ENCODE measurements at regions not wholly inside any gene's neighbourhood (a gene's known extent, or its start where the extent isn't known, plus 50 kb on each side); places are given as distances from the start of the nearest gene placed in this dataset.
"Not testable (repeated sequence)": the region's sequence is repeated elsewhere in the genome, so short reads cannot be mapped to it uniquely, and the experiment has no call there.

GRCh38 chr4:111957116-111957515, 188.1 kb upstream of the FAM241A start:
- WGBS: 64% methylated on average over 3 of the region's 3 CpGs
- Histone ChIP-seq H3K27ac (ENCODE audit: low read depth, low read length) (no peak overlapping the region), H3K4me1 (ENCODE audit: insufficient read depth, low read length) (no peaks in the 10 kb centered on the region), H3K27me3 (ENCODE audit: insufficient read depth, low read length) (no peaks in the 10 kb centered on the region), H3K36me3 (ENCODE audit: insufficient read depth, low read length) (no peaks in the 10 kb centered on the region), H3K4me3 (ENCODE audit: low read length) (no peak overlapping the region), H3K9me3 (ENCODE audit: insufficient read depth, low read depth, low read length) (no peaks in the 10 kb centered on the region), H3K9ac (ENCODE audit: low read depth, low read length) (no peak overlapping the region)

GRCh38 chr4:111957997-111958396, 187.3 kb upstream of the FAM241A start:
- Histone ChIP-seq H3K27ac (ENCODE audit: low read depth, low read length) (no peak overlapping the region), H3K36me3 (ENCODE audit: insufficient read depth, low read length) (no peaks in the 10 kb centered on the region), H3K27me3 (ENCODE audit: insufficient read depth, low read length) (no peaks in the 10 kb centered on the region), H3K4me3 (ENCODE audit: low read length) (no peak overlapping the region), H3K4me1 (ENCODE audit: insufficient read depth, low read length) (no peaks in the 10 kb centered on the region), H3K9me3 (ENCODE audit: insufficient read depth, low read depth, low read length) (no peaks in the 10 kb centered on the region), H3K9ac (ENCODE audit: low read depth, low read length) (no peak overlapping the region)
- 95% methylated on average over 1 of the region's 1 CpG for WGBS

GRCh38 chr4:111959222-111959621, 186.0 kb upstream of the FAM241A start:
- Histone ChIP-seq H3K9ac (ENCODE audit: low read depth, low read length) (no peak overlapping the region), H3K4me3 (ENCODE audit: low read length) (no peak overlapping the region), H3K9me3 (ENCODE audit: insufficient read depth, low read depth, low read length) (no peaks in the 10 kb centered on the region), H3K4me1 (ENCODE audit: insufficient read depth, low read length) (no peaks in the 10 kb centered on the region), H3K27ac (ENCODE audit: low read depth, low read length) (no peak overlapping the region), H3K27me3 (ENCODE audit: insufficient read depth, low read length) (no peaks in the 10 kb centered on the region), H3K36me3 (ENCODE audit: insufficient read depth, low read length) (no peaks in the 10 kb centered on the region)
- 81% methylated on average over 2 of the region's 2 CpGs for WGBS

- no peak overlapping the region for H3K9ac ChIP-seq (ENCODE audit: low read depth, low read length)
- H3K4me1 ChIP-seq (ENCODE audit: insufficient read depth, low read length): no peaks in the 10 kb centered on the region
- 94% methylated on average over 2 of the region's 2 CpGs for WGBS
- no peaks in the 10 kb centered on the region for H3K9me3 ChIP-seq (ENCODE audit: insufficient read depth, low read depth, low read length)
- no peak overlapping the region for H3K4me3 ChIP-seq (ENCODE audit: low read length)
- H3K27ac ChIP-seq (ENCODE audit: low read depth, low read length): no peak overlapping the region
- no peaks in the 10 kb centered on the region for H3K36me3 ChIP-seq (ENCODE audit: insufficient read depth, low read length)
- no peaks in the 10 kb centered on the region for H3K27me3 ChIP-seq (ENCODE audit: insufficient read depth, low read length)
These were observed 185.0 kb upstream of the FAM241A start for GRCh38 chr4:111960241-111960667.

GRCh38 chr4:111961026-111961425, 184.2 kb upstream of the FAM241A start:
- H3K9ac ChIP-seq (ENCODE audit: low read depth, low read length): not testable (repeated sequence)

GRCh38 chr4:111961809-111962208, 183.4 kb upstream of the FAM241A start:
- no peak overlapping the region for H3K4me3 ChIP-seq (ENCODE audit: low read length)
- no peaks in the 10 kb centered on the region for H3K36me3 ChIP-seq (ENCODE audit: insufficient read depth, low read length)
- H3K9ac ChIP-seq (ENCODE audit: low read depth, low read length): no peak overlapping the region
- WGBS: 88% methylated on average over 1 of the region's 1 CpG
- H3K9me3 ChIP-seq (ENCODE audit: insufficient read depth, low read depth, low read length): no peaks in the 10 kb centered on the region
- H3K27me3 ChIP-seq (ENCODE audit: insufficient read depth, low read length): no peaks in the 10 kb centered on the region
- no peak overlapping the region for H3K27ac ChIP-seq (ENCODE audit: low read depth, low read length)
- no peaks in the 10 kb centered on the region for H3K4me1 ChIP-seq (ENCODE audit: insufficient read depth, low read length)

More at GRCh38 chr4:111961026-111961425, 184.2 kb upstream of the FAM241A start:
- H3K4me3 ChIP-seq (ENCODE audit: low read length); H3K27ac ChIP-seq (ENCODE audit: low read depth, low read length); H3K9me3 ChIP-seq (ENCODE audit: insufficient read depth, low read depth, low read length); H3K4me1 ChIP-seq (ENCODE audit: insufficient read depth, low read length); H3K36me3 ChIP-seq (ENCODE audit: insufficient read depth, low read length); H3K27me3 ChIP-seq (ENCODE audit: insufficient read depth, low read length): not testable (repeated sequence)
- WGBS: 91% methylated on average over 5 of the region's 5 CpGs

GRCh38 chr4:111963158-111963700, 182.0 kb upstream of the FAM241A start:
- Histone ChIP-seq H3K4me1 (ENCODE audit: insufficient read depth, low read length) (no peaks in the 10 kb centered on the region), H3K36me3 (ENCODE audit: insufficient read depth, low read length) (no peaks in the 10 kb centered on the region), H3K4me3 (ENCODE audit: low read length) (no peak overlapping the region), H3K9ac (ENCODE audit: low read depth, low read length) (no peak overlapping the region), H3K27me3 (ENCODE audit: insufficient read depth, low read length) (no peaks in the 10 kb centered on the region), H3K27ac (ENCODE audit: low read depth, low read length) (no peak overlapping the region), H3K9me3 (ENCODE audit: insufficient read depth, low read depth, low read length) (no peaks in the 10 kb centered on the region)
- WGBS: 93% methylated on average over 5 of the region's 5 CpGs

- no peaks in the 10 kb centered on the region for H3K4me1 ChIP-seq (ENCODE audit: insufficient read depth, low read length)
- H3K4me3 ChIP-seq (ENCODE audit: low read length): no peak overlapping the region
- WGBS: 91% methylated on average over 7 of the region's 7 CpGs
- no peak overlapping the region for H3K9ac ChIP-seq (ENCODE audit: low read depth, low read length)
- H3K27ac ChIP-seq (ENCODE audit: low read depth, low read length): no peak overlapping the region
- no peaks in the 10 kb centered on the region for H3K27me3 ChIP-seq (ENCODE audit: insufficient read depth, low read length)
- H3K9me3 ChIP-seq (ENCODE audit: insufficient read depth, low read depth, low read length): no peaks in the 10 kb centered on the region
- H3K36me3 ChIP-seq (ENCODE audit: insufficient read depth, low read length): no peaks in the 10 kb centered on the region
These were observed 167.8 kb upstream of the FAM241A start for GRCh38 chr4:111977419-111977965.

- Histone ChIP-seq H3K4me3 (ENCODE audit: low read length) (no peak overlapping the region), H3K27ac (ENCODE audit: low read depth, low read length) (no peak overlapping the region), H3K27me3 (ENCODE audit: insufficient read depth, low read length) (no peaks in the 10 kb centered on the region), H3K36me3 (ENCODE audit: insufficient read depth, low read length) (no peaks in the 10 kb centered on the region), H3K4me1 (ENCODE audit: insufficient read depth, low read length) (peaks cover 5% of the 10 kb centered on the region), H3K9me3 (ENCODE audit: insufficient read depth, low read depth, low read length) (no peaks in the 10 kb centered on the region), H3K9ac (ENCODE audit: low read depth, low read length) (no peak overlapping the region)
These were observed 165.3 kb upstream of the FAM241A start for GRCh38 chr4:111979921-111980320.

GRCh38 chr4:111982089-111982488, 163.2 kb upstream of the FAM241A start:
- H3K27me3 ChIP-seq (ENCODE audit: insufficient read depth, low read length): no peaks in the 10 kb centered on the region
- WGBS: 91% methylated on average over 1 of the region's 1 CpG

GRCh38 chr4:111984169-111984819, 161.0 kb upstream of the FAM241A start:
- Histone ChIP-seq H3K27me3 (ENCODE audit: insufficient read depth, low read length) (no peaks in the 10 kb centered on the region), H3K4me1 (ENCODE audit: insufficient read depth, low read length) (peaks cover 8% of the 10 kb centered on the region), H3K27ac (ENCODE audit: low read depth, low read length) (no peak overlapping the region), H3K9me3 (ENCODE audit: insufficient read depth, low read depth, low read length) (no peaks in the 10 kb centered on the region), H3K4me3 (ENCODE audit: low read length) (no peak overlapping the region), H3K36me3 (ENCODE audit: insufficient read depth, low read length) (no peaks in the 10 kb centered on the region), H3K9ac (ENCODE audit: low read depth, low read length) (no peak overlapping the region)
- WGBS: 91% methylated on average over 10 of the region's 10 CpGs

More at GRCh38 chr4:111982089-111982488, 163.2 kb upstream of the FAM241A start:
- no peak overlapping the region for H3K27ac ChIP-seq (ENCODE audit: low read depth, low read length)
- H3K9me3 ChIP-seq (ENCODE audit: insufficient read depth, low read depth, low read length): no peaks in the 10 kb centered on the region
- no peak overlapping the region for H3K4me3 ChIP-seq (ENCODE audit: low read length)
- H3K4me1 ChIP-seq (ENCODE audit: insufficient read depth, low read length): peaks cover 8% of the 10 kb centered on the region
- no peak overlapping the region for H3K9ac ChIP-seq (ENCODE audit: low read depth, low read length)
- H3K36me3 ChIP-seq (ENCODE audit: insufficient read depth, low read length): no peaks in the 10 kb centered on the region
